ENCODE measurements at regions not wholly inside any gene's neighbourhood (a gene's known extent, or its start where the extent isn't known, plus 50 kb on each side); places are given as distances from the start of the nearest gene placed in this dataset.

DNA sequence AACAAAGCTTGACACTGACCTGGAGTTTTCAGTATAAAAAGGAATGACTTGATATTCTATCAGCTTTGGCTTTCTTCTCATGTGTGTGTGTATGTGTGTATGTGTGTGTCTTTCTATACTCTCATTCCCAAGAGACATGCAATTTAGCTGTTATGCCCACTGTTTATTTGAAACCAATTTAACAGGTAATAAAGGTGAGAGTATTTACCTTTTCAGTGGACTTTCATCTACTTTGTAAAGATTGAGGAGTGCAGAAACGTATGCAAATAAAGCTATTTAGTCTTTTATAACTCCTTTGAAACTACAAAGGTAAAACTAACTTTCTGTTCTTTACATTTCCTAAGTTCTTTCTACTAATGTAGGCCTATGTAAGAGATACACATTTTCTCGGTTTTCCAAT lies 103.5 kb upstream of the HS3ST5 start:
- DNase-seq (ENCODE audit: low spot score), result no peak
- intact Hi-C loops (cut with DNase I), result no loop called here

DNA sequence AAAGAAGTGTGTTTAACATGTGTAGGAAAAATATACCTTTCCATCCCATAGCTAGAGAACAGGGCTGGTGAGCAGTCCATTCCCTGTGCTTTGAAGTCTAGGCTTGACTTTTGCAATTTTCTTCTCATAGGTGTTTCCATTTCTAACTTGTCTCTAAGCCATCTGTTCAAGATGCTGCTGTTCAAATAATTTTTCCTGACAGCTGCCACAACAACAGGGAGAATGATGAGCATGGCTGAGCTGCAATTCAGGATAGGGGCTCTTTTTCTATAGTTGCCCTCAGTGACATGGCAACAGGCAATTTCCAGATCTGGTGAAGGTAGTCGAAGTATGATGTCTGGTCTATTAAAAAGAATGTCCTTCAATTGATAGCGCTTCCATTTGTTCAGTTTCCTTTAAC lies 103.0 kb upstream of the HS3ST5 start:
- no peak for DNase-seq (ENCODE audit: low spot score)
- intact Hi-C loops (cut with DNase I), result no loop called here

DNA sequence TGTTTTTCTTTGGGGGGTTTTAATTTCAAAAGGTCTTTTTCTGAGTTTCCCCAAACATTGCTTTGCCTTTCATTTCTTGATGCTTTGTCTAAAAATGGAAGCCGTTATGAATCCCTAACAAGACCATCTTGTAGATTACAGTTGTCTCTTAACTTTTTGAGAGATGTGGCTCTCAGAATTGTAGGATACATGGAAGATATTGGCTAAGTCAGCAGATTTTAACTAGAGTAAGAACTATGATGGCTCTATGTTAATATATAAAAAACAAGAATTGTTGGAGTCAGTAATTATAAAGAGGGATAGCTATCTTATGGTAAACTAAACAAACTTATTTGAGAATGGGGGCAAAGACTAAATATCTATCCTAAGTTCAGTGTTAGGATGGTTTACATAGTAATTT lies 96.6 kb upstream of the HS3ST5 start:
- DNase-seq (ENCODE audit: low spot score), result no peak
- intact Hi-C loops (cut with DNase I), result no loop called here

DNA sequence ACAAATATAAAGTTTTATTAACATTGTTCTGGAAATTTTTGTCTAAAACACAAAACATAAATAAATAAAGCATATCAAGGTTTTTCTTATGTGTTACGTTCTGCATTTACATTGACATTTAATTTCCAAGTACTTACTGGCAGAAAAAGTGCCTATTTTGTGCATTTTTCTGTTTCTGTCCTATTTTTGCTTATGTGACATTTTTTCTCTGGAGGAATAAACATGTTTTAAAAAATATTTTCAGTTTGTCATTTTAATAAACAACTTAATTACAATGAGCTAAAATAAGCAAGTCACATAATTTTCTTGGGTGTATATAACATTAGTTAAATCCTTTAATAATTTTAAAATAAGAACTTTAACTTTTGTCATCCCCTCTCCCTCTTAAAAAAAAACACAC lies 94.4 kb upstream of the HS3ST5 start:
- intact Hi-C loops (cut with DNase I), result no loop called here
- no peak for DNase-seq (ENCODE audit: low spot score)

DNA sequence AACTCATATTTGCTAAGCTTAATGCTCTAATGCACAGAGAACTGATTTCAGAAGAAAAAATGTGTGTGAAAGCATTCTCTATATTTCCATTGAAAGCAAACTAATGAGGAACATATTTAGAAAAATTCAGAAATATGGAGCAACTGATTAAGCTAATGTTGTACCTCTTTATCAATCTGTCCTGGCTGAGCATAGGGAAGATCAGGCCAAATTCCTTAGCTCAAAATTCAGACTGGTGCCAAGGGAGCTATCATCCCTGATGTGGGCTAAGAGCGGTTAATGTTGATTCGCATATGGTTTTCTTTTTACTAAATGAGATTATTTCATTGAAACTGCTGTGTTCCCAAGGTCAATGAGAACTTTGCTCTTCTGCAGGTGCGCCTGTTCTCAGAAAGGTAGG lies 93.9 kb upstream of the HS3ST5 start:
- no peak for DNase-seq (ENCODE audit: low spot score)
- intact Hi-C loops (cut with DNase I), result no loop called here

DNA sequence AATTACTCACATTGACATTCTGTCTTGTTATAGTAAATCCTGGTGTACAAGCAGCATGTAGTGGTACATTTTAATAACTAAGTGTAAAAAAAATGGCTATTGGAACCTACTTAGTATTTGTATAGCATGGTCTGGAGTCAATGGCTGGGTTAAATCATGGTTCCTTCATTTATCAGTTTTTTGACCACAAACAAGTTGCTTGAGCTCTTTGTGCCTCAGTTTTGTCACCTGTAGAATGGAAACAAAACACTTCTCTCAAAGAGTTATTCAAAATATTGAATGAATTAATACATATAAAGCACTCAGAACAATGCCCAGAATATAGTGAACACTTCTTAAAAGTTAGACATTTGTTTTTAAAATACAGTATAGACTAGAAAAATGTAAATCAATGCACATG lies 93.2 kb upstream of the HS3ST5 start:
- no peak for DNase-seq (ENCODE audit: low spot score)
- intact Hi-C loops (cut with DNase I), result no loop called here

DNA sequence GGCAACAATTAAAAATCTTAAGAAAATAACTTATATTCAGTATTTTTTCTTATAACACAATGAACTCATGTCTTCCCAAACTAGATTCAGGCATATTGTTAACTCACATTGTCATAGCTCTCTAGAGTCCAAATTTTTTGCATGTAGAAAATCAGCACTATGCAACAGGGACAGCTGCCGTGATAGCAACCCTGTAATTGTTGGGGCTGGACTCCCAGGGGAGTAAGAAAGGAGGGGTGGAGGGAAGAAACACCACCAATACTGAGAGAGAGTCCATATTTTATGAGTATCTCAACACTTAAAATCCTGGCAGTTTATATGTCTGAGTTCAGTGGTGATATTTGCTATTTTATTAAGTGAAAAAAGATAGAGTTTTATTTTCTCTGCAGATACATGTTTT lies 89.6 kb upstream of the HS3ST5 start:
- intact Hi-C loops (cut with DNase I), result no loop called here
- no peak for DNase-seq (ENCODE audit: low spot score)

DNA sequence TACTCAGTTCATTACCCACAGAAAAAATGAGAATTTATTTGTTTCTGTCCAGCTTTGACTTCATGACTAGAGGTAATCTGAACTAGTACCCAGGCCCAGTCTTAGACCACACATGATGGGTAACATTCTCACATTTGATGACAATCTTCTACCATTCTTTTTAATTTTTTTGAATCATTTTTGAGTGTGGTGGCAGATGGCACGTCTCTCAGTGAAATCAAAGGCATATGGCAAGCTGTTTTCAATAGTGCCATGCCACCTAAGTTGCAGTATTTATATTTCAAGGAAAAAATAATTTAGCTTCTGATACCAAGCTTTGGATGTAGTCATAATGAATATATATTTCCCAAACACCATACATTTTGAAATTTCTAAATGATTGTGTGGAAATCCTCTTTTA lies 88.8 kb upstream of the HS3ST5 start:
- intact Hi-C loops (cut with DNase I), result no loop called here
- no peak for DNase-seq (ENCODE audit: low spot score)

DNA sequence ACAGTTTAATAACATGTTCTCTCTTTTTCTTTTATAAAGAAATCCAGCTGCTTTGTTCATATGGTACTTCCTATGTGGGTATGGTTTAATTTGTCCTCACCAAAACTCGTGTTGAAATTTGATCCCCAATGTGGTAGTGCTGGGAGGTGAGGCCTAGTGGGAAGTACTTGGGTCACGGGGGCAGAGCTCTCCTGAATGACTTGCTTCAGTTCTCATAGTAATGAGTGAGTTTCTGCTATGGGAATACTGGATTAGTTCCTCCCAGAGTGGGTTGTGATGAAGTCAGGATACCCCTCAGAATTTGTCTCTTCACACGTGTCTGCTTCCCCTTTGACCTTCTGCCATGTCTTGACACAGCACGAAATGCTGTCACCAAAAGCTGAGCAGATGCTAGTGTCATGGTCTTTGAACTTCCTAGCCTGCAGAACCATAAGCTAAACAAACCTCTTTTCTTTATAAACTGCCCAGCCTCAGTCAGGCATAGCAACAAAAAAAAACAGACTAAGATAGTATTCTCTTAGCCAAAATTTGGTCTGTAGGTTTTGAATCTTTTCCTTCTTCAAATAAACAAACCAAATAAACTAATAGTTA lies 87.8 kb upstream of the HS3ST5 start:
- no peak for DNase-seq (ENCODE audit: low spot score)
- intact Hi-C loops (cut with DNase I), result no loop called here

DNA sequence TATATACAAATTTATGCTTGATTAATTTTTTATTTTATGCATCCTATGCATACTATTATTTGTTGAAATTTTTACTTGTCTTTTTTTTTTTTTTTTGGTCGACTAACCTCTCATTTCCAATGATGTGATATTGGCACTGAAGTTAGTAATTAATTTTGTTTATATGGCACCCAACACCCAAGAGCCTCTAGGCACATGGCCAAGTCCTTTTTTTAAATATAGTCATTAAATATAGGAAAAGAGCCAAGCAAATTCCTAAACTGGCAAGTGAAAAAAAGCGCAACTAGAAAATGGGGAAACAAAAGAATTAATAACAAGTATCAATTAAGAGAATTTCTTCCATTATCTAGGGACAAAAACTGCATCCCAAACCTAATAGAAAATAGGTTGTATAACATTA lies 85.5 kb upstream of the HS3ST5 start:
- intact Hi-C loops (cut with DNase I), result no loop called here
- DNase-seq (ENCODE audit: low spot score), result no peak

DNA sequence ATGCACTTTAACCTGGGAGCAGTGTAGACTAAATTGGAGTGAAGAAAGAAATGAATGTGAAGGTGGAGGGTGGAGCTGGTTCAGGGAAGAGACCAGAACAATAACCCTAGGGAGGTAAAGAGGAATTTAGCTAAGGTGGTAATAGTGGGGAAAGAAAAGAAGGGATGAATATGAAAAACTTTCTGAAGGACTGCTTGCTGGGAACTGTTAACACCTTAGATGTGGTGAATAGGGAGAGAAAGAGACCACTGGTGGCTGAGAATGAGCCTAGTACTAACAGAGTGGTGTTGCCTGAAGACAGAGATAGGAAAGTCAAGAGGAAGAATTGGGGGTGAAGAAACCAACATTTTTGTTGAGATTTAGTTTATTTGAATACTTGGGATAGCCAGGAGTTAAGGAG lies 78.4 kb upstream of the HS3ST5 start:
- intact Hi-C loops (cut with DNase I), result no loop called here
- DNase-seq (ENCODE audit: low spot score), result no peak

DNA sequence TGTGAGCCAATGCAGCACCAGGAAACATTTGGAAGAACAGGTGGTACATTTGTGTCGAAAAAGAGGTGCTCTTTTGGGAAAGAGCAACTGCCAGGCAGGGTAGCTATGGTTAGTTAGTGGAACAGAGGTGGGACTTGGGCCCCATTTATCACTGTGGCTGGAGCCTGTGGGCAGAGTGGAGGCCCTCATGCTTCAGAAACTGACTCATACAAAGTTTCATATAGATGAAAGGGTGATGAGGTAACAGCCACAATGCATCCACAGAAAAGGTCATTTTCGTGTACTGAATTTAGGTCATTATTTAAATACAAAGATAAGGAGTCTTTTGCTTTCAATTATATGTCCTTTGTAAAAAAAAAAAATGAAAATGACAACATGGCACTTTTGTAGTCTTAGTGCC lies 76.4 kb upstream of the HS3ST5 start:
- no peak for DNase-seq (ENCODE audit: low spot score)
- intact Hi-C loops (cut with DNase I), result no loop called here

DNA sequence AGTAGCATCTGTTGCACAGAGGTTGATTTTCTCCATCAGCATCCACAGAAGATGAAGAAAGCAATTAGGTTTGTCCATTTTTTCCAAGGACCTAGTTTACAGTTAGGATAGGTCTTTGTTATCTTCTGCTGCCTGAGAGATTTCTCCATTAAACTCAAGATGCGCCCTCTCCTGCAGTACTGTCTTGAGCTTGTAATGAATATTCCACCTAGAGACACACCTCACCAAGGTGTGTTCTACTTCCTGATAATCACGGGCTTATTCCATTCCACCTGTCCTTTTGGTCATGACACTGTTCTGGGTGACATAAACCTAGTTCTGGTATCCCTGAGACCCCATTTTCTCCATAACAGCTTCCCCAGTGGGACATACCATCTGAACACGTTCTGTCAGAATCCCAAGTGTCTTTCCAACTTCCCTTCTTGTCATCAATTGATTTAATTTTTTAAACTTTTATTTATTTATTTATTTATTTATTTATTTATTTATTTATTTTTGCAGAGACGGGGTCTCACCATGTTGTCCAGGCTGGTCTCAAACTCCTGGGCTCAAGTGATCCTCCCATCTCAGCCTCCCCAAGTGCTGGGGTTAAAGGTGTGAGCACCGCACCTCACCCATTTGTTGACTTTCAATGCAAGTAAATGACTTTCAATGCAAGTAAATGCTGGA lies 75.6 kb upstream of the HS3ST5 start:
- intact Hi-C loops (cut with DNase I), result no loop called here
- no peak for DNase-seq (ENCODE audit: low spot score)

DNA sequence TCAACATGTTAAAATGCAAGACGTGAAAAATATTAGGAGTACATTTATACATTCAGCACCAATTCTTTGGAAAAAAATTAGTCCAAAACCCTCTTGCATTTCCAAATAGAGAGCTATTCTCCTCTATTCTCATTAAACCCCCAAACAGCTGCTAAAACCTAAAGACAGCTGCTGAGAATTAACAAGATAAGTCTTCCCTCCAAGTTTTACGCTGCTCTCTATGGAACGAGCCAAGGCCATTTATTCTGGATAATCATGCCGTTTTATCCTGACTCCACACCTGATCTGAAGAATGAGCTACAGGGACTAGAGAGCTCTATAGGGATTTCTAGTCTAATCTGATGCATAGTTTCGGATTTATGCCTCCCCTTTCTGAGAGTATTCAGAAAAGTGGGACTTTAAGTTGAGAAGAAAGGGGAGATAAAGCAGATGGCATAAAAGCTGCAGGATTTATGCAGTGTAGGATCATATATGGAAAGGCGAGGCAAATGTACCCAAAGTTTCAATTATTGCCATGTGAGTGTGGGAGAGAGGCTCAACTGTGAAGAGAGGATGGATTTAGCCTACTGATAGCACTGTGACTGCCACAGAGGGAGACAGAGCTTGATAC lies 64.7 kb upstream of the HS3ST5 start:
- no peak for DNase-seq (ENCODE audit: low spot score)
- intact Hi-C loops (cut with DNase I), result no loop called here

DNA sequence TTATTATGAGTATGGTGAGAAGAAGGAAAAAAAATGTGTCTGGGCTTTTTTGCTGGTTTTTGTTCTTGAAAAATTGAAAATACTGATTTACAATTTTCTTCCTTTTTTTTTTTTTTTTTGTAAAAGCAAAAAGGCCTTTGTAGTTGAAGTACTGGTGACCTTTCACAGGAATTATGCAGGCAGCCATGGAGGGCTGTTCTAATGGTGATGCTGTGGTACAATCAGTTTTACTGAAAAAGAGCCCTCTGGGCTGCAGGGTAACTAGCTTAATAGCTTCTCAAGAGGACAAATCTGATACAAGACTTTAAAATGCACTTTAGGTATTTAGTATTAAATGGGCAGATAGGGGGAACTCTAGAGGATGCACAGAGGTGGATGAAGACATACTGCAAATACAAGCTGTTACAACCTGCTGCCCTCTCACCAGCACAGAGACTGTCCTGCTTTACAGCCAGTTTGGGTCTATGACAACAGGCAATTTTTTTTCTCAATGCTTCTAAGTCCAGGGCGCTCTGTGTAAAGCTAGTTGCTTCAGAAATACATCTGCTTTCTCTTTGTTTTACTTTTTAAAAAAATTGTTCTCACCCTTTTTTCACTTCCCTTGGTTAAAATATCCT lies 61.6 kb upstream of the HS3ST5 start:
- intact Hi-C loops (cut with DNase I), result no loop called here
- DNase-seq (ENCODE audit: low spot score), result no peak

DNA sequence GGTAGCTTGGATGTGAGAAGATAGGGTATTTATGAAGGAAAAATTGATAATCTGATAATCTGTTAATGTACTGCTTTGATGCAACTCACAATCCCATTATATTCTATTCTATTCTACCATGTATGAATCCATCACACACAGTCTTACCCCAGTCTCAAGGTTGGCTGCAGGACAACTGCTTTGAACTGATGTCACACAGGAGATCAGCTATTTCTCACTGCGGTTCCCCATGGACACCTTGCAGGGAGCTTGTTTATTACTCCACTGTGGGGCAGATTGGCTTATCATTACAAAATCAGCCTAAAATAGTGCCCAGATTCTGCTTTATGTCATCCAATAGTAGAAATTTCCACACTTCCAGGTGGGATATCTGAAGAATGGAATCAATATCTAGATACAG lies 61.0 kb upstream of the HS3ST5 start:
- DNase-seq (ENCODE audit: low spot score), result no peak
- intact Hi-C loops (cut with DNase I), result no loop called here

DNA sequence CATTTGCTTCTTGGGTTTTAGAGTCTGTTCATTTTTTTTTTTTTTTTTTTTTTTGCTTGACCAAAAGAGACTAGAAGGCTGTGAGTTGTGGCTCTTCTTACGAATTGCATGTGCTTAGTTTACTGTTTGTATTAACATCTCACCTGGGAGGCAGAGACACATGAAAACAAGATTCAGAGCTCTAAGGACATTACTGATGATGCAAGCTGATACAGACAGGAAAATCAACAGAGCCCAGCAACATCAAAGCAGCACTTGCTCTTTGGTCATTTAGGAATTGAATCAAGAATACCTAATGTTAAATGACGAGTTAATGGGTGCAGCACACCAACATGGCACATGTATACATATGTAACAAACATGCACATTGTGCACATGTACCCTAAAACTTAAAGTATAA lies 55.7 kb upstream of the HS3ST5 start:
- intact Hi-C loops (cut with DNase I), result no loop called here
- DNase-seq (ENCODE audit: low spot score), result no peak
